Astrocyte of the cerebellum (primary cell): ENCODE measurements at regions not wholly inside any gene's neighbourhood (a gene's known extent, or its start where the extent isn't known, plus 50 kb on each side); places are given as distances from the start of the nearest gene placed in this dataset.
"Not testable (repeated sequence)": the region's sequence is repeated elsewhere in the genome, so short reads cannot be mapped to it uniquely, and the experiment has no call there.

Experiments
- DNase-seq: peaks from one replicate; pipeline ENCODE4 v3.0.0-alpha.2; 2011; ENCODE audit warnings: low read depth
- H3K4me3 ChIP-seq: 2 replicates; pipeline ENCODE4 v1.5.1; 2011; ENCODE audit warnings: mild to moderate bottlenecking, low read depth, low read length, moderate library complexity
- CTCF ChIP-seq: IDR thresholded peaks from 2 replicates; pipeline ENCODE4 v1.5.1; 2012; ENCODE audit warnings: low read length, low read depth, moderate library complexity, mild to moderate bottlenecking; ENCODE audit errors: missing control alignments
- in situ Hi-C: cut with HindIII; loops from 2 replicates; pipeline ENCODE4 v1.10.0; 2017; ENCODE audit warnings: low sequenced_read_pairs

DNA sequence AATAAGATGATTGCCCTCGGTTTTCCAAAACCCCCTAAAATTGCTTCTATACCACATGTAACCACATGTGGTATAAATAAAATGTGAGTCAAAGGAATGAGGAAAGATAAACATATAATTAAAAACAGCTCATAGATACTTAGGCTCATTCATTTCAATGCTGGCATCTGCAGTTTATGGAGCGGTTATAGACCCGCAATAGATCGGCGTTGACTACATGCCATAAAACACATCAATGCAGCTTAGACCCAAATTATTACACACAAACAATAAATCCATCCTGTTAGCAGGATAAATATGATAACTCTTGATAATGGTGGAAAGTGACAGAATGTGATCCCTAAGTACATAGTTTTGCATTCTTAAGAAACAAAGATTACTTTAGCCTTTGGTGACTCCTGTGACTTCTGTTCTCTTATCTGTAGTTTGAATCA, 143.7 kb downstream of the NR2F2 start:
- TF ChIP-seq CTCF = no peak
- no peak overlapping the region for H3K4me3 ChIP-seq
- in situ Hi-C loops = no loop called here
- DNase-seq = no peak

GRCh38 chr15:96477227-96477626, 146.7 kb downstream of the NR2F2 start:
- H3K4me3 ChIP-seq = no peak overlapping the region
- in situ Hi-C loops = no loop called here
- no peak for TF ChIP-seq CTCF
- no peak for DNase-seq

- DNase-seq, H3K4me3 ChIP-seq, in situ Hi-C loops: not testable (repeated sequence)
Measured at GRCh38 chr15:96484412-96484811, 153.9 kb downstream of the NR2F2 start.

DNA sequence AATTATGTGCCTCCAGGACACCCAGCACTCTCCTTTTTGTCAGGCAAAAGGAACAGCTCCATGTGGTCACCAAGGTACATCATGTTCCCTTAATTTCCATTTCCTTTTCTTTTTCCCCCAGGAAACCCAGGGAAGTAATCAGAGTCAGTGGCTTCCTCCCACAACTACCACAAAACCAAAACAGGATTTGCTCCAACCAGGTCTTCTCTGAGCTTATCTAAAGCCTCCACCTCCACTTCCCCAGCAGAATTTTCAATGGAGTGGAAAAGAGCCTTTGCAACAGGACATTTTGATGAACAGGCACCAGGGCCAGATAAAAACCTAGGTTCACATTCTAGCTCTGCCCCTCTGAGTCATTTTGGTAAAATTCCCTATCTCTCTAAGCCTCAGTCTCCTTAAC, 154.3 kb downstream of the NR2F2 start:
- DNase-seq = no peak
- no peak for TF ChIP-seq CTCF
- in situ Hi-C loops = no loop called here
- H3K4me3 ChIP-seq = no peak overlapping the region

DNA sequence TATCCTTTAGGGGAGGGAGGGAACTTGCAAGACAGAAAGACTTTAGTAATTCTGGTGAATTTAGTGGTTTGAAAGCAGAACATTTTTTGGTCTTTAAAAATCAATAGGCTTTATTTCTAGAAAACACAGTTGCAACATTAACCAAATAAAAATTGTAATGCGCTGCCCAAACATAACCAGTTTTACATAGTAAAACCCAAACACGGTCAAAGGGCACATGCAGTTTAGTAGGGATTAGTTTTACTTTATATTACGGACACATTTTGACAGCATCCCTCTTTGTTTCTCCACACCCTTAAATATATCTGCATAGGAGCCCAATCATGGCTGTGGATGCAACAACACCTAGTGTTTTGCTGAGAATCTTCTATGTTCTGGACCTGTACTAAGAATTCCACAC, 156.7 kb downstream of the NR2F2 start:
- DNase-seq = no peak

GRCh38 chr15:96491066-96491699, 160.7 kb downstream of the NR2F2 start:
- in situ Hi-C loops, DNase-seq, H3K4me3 ChIP-seq: not testable (repeated sequence)

More for the DNA sequence above, 156.7 kb downstream of the NR2F2 start:
- in situ Hi-C loops = no loop called here
- no peak for TF ChIP-seq CTCF
- no peak overlapping the region for H3K4me3 ChIP-seq

GRCh38 chr15:96491700-96492644, 161.5 kb downstream of the NR2F2 start:
- H3K4me3 ChIP-seq, in situ Hi-C loops, DNase-seq: not testable (repeated sequence)

GRCh38 chr15:96494505-96494904, 164.0 kb downstream of the NR2F2 start:
- no peak overlapping the region for H3K4me3 ChIP-seq
- DNase-seq = no peak
- no peak for TF ChIP-seq CTCF
- in situ Hi-C loops = no loop called here
